ENCODE measurements at regions not wholly inside any gene's neighbourhood (a gene's known extent, or its start where the extent isn't known, plus 50 kb on each side); places are given as distances from the start of the nearest gene placed in this dataset.

- DNase-seq (ENCODE audit: extremely low read depth, low read depth): peak; percentile 59
- TF ChIP-seq CTCF (IDR thresholded peaks at IDR 0.05; ENCODE audit: low read depth, low read length, missing control alignments): peak; percentile 75
- H3K4me3 ChIP-seq (replicated peaks; ENCODE audit: low read depth, low read length): no peak overlapping the region
Observed at GRCh38 chr3:39000008-39000450, 51.7 kb downstream of the SCN11A start.

GRCh38 chr3:38998086-38998485 lies 53.7 kb downstream of the SCN11A start:
- H3K4me3 ChIP-seq (replicated peaks; ENCODE audit: low read depth, low read length): no peak overlapping the region
- TF ChIP-seq CTCF (IDR thresholded peaks at IDR 0.05; ENCODE audit: low read depth, low read length, missing control alignments): no peak

GRCh38 chr3:38996193-38996592 lies 55.6 kb downstream of the SCN11A start:
- TF ChIP-seq CTCF (IDR thresholded peaks at IDR 0.05; ENCODE audit: low read depth, low read length, missing control alignments): no peak
- no peak overlapping the region for H3K4me3 ChIP-seq (replicated peaks; ENCODE audit: low read depth, low read length)
- no peak for DNase-seq (ENCODE audit: extremely low read depth, low read depth)

More at GRCh38 chr3:38998086-38998485, 53.7 kb downstream of the SCN11A start:
- no peak for DNase-seq (ENCODE audit: extremely low read depth, low read depth)

- no peak for DNase-seq (ENCODE audit: extremely low read depth, low read depth)
- no peak for TF ChIP-seq CTCF (IDR thresholded peaks at IDR 0.05; ENCODE audit: low read depth, low read length, missing control alignments)
- no peak overlapping the region for H3K4me3 ChIP-seq (replicated peaks; ENCODE audit: low read depth, low read length)
Observed at GRCh38 chr3:38994251-38994650, 57.5 kb downstream of the SCN11A start.

GRCh38 chr3:38992117-38992760 lies 59.5 kb downstream of the SCN11A start:
- H3K4me3 ChIP-seq (replicated peaks; ENCODE audit: low read depth, low read length): no peak overlapping the region
- DNase-seq (ENCODE audit: extremely low read depth, low read depth): peak; percentile 31
- no peak for TF ChIP-seq CTCF (IDR thresholded peaks at IDR 0.05; ENCODE audit: low read depth, low read length, missing control alignments)

GRCh38 chr3:38990621-38991020 lies 61.1 kb downstream of the SCN11A start:
- DNase-seq (ENCODE audit: extremely low read depth, low read depth): no peak
- no peak overlapping the region for H3K4me3 ChIP-seq (replicated peaks; ENCODE audit: low read depth, low read length)
- no peak for TF ChIP-seq CTCF (IDR thresholded peaks at IDR 0.05; ENCODE audit: low read depth, low read length, missing control alignments)

Measured in HFF-Myc (cell line).